ENCODE measurements at regions not wholly inside any gene's neighbourhood (a gene's known extent, or its start where the extent isn't known, plus 50 kb on each side); places are given as distances from the start of the nearest gene placed in this dataset.

- Histone ChIP-seq H3K9me3 (no peaks in the 10 kb centered on the region), H3K36me3 (no peaks in the 10 kb centered on the region)
Measured at GRCh38 chr4:29704059-29704458, 1016.1 kb upstream of the PCDH7 start.

GRCh38 chr4:29708473-29708872, 1011.7 kb upstream of the PCDH7 start:
- Histone ChIP-seq H3K4me1 (no peaks in the 10 kb centered on the region), H3K4me3 (no peak overlapping the region), H3K27ac (no peak overlapping the region), H3K27me3 (no peaks in the 10 kb centered on the region), H3K36me3 (no peaks in the 10 kb centered on the region), H3K9me3 (no peaks in the 10 kb centered on the region)
- no peak for TF ChIP-seq POLR2A (IDR thresholded peaks at IDR 0.05)
- TF ChIP-seq CTCF (IDR thresholded peaks at IDR 0.05) = no peak
- no peak for DNase-seq

More at GRCh38 chr4:29704059-29704458, 1016.1 kb upstream of the PCDH7 start:
- DNase-seq = no peak
- TF ChIP-seq CTCF (IDR thresholded peaks at IDR 0.05) (no peak), POLR2A (IDR thresholded peaks at IDR 0.05) (no peak)
- H3K27ac ChIP-seq = no peak overlapping the region
- H3K4me3 ChIP-seq = no peak overlapping the region
- no peaks in the 10 kb centered on the region for H3K4me1 ChIP-seq
- no peaks in the 10 kb centered on the region for H3K27me3 ChIP-seq

- Histone ChIP-seq H3K27ac (no peak overlapping the region), H3K9me3 (no peaks in the 10 kb centered on the region), H3K27me3 (no peaks in the 10 kb centered on the region), H3K36me3 (no peaks in the 10 kb centered on the region), H3K4me3 (no peak overlapping the region), H3K4me1 (no peaks in the 10 kb centered on the region)
- DNase-seq = no peak
- TF ChIP-seq POLR2A (IDR thresholded peaks at IDR 0.05) (no peak), CTCF (IDR thresholded peaks at IDR 0.05) (no peak)
Measured at GRCh38 chr4:29710519-29710918, 1009.6 kb upstream of the PCDH7 start.

GRCh38 chr4:29711226-29711625, 1008.9 kb upstream of the PCDH7 start:
- no peaks in the 10 kb centered on the region for H3K27me3 ChIP-seq
- no peaks in the 10 kb centered on the region for H3K9me3 ChIP-seq
- TF ChIP-seq POLR2A (IDR thresholded peaks at IDR 0.05) (no peak), CTCF (IDR thresholded peaks at IDR 0.05) (no peak)
- H3K4me1 ChIP-seq = no peaks in the 10 kb centered on the region
- H3K4me3 ChIP-seq = no peak overlapping the region
- no peaks in the 10 kb centered on the region for H3K36me3 ChIP-seq
- H3K27ac ChIP-seq = no peak overlapping the region
- DNase-seq = no peak

GRCh38 chr4:29717287-29718057, 1002.7 kb upstream of the PCDH7 start:
- Histone ChIP-seq H3K4me1 (no peaks in the 10 kb centered on the region), H3K9me3 (no peaks in the 10 kb centered on the region), H3K4me3 (no peak overlapping the region), H3K27me3 (no peaks in the 10 kb centered on the region), H3K27ac (no peak overlapping the region), H3K36me3 (no peaks in the 10 kb centered on the region)
- TF ChIP-seq POLR2A (IDR thresholded peaks at IDR 0.05) (no peak), CTCF (IDR thresholded peaks at IDR 0.05) (no peak)
- no peak for DNase-seq
